ENCODE measurements at regions not wholly inside any gene's neighbourhood (a gene's known extent, or its start where the extent isn't known, plus 50 kb on each side); places are given as distances from the start of the nearest gene placed in this dataset.

GRCh38 chr6:19638931-19639330 is 198.2 kb upstream of the ID4 start:
- Histone ChIP-seq H3K4me2 (ENCODE audit: low read length) (no peak overlapping the region), H4K20me1 (ENCODE audit: insufficient read depth) (no peaks in the 10 kb centered on the region), H3K9ac (ENCODE audit: low read length) (no peak overlapping the region), H3K27ac (ENCODE audit: low read length) (no peak overlapping the region), H3K27me3 (ENCODE audit: insufficient read depth, low read depth, low read length) (no peaks in the 10 kb centered on the region), H3F3A (ENCODE audit: insufficient read depth, low read length, poor library complexity, severe bottlenecking) (peaks cover 1% of the 10 kb centered on the region), H3K79me2 (replicated peaks; ENCODE audit: insufficient read depth, low read length) (no peaks in the 10 kb centered on the region), H3K9me3 (ENCODE audit: low read length) (no peaks in the 10 kb centered on the region), H3K9me2 (ENCODE audit: insufficient read depth, low read length) (no peaks in the 10 kb centered on the region), H2AFZ (ENCODE audit: low read depth, low read length) (no peak overlapping the region), H3K36me3 (ENCODE audit: insufficient read depth, low read length) (no peaks in the 10 kb centered on the region), H3K4me3 (ENCODE audit: low read length) (no peak overlapping the region)
- TF ChIP-seq RAD21 (conservative IDR thresholded peaks at IDR 0.05) (no peak), TAF1 (IDR thresholded peaks at IDR 0.05; ENCODE audit: low read depth) (no peak)

GRCh38 chr6:19643287-19643686 is 193.9 kb upstream of the ID4 start:
- Histone ChIP-seq H2AFZ (ENCODE audit: low read depth, low read length) (no peak overlapping the region), H3K79me2 (replicated peaks; ENCODE audit: insufficient read depth, low read length) (no peaks in the 10 kb centered on the region), H3K9ac (ENCODE audit: low read length) (no peak overlapping the region), H3K4me3 (ENCODE audit: low read length) (no peak overlapping the region), H3F3A (ENCODE audit: insufficient read depth, low read length, poor library complexity, severe bottlenecking) (peaks cover 7% of the 10 kb centered on the region), H3K27ac (ENCODE audit: low read length) (no peak overlapping the region), H4K20me1 (ENCODE audit: insufficient read depth) (no peaks in the 10 kb centered on the region), H3K27me3 (ENCODE audit: insufficient read depth, low read depth, low read length) (no peaks in the 10 kb centered on the region), H3K9me3 (ENCODE audit: low read length) (no peaks in the 10 kb centered on the region), H3K36me3 (ENCODE audit: insufficient read depth, low read length) (no peaks in the 10 kb centered on the region), H3K9me2 (ENCODE audit: insufficient read depth, low read length) (no peaks in the 10 kb centered on the region), H3K4me2 (ENCODE audit: low read length) (no peak overlapping the region)
- TF ChIP-seq EP300 (conservative IDR thresholded peaks at IDR 0.05; ENCODE audit: poor library complexity, severe bottlenecking): no peak
- TF ChIP-seq EZH2 (IDR thresholded peaks at IDR 0.05; ENCODE audit: borderline replicate concordance, insufficient read depth, low read length, poor library complexity, severe bottlenecking): no peak
- TF ChIP-seq, protein P1, sequence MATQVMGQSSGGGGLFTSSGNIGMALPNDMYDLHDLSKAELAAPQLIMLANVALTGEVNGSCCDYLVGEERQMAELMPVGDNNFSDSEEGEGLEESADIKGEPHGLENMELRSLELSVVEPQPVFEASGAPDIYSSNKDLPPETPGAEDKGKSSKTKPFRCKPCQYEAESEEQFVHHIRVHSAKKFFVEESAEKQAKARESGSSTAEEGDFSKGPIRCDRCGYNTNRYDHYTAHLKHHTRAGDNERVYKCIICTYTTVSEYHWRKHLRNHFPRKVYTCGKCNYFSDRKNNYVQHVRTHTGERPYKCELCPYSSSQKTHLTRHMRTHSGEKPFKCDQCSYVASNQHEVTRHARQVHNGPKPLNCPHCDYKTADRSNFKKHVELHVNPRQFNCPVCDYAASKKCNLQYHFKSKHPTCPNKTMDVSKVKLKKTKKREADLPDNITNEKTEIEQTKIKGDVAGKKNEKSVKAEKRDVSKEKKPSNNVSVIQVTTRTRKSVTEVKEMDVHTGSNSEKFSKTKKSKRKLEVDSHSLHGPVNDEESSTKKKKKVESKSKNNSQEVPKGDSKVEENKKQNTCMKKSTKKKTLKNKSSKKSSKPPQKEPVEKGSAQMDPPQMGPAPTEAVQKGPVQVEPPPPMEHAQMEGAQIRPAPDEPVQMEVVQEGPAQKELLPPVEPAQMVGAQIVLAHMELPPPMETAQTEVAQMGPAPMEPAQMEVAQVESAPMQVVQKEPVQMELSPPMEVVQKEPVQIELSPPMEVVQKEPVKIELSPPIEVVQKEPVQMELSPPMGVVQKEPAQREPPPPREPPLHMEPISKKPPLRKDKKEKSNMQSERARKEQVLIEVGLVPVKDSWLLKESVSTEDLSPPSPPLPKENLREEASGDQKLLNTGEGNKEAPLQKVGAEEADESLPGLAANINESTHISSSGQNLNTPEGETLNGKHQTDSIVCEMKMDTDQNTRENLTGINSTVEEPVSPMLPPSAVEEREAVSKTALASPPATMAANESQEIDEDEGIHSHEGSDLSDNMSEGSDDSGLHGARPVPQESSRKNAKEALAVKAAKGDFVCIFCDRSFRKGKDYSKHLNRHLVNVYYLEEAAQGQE (IDR thresholded peaks at IDR 0.05; ENCODE audit: borderline replicate concordance): no peak
- no peak for TF ChIP-seq TAF1 (IDR thresholded peaks at IDR 0.05; ENCODE audit: low read depth)
- no peak for TF ChIP-seq CTCF (IDR thresholded peaks at IDR 0.05; ENCODE audit: poor library complexity, severe bottlenecking)
- no peak for TF ChIP-seq MXI1 (conservative IDR thresholded peaks at IDR 0.05; ENCODE audit: poor library complexity, severe bottlenecking)
- TF ChIP-seq POLR2AphosphoS5 (IDR thresholded peaks at IDR 0.05): no peak
- TF ChIP-seq RAD21 (conservative IDR thresholded peaks at IDR 0.05): no peak
- TF ChIP-seq SMC3 (conservative IDR thresholded peaks at IDR 0.05; ENCODE audit: poor library complexity): no peak

- Histone ChIP-seq H4K20me1 (ENCODE audit: insufficient read depth) (no peaks in the 10 kb centered on the region), H3K4me3 (ENCODE audit: low read length) (no peak overlapping the region), H3K79me2 (replicated peaks; ENCODE audit: insufficient read depth, low read length) (no peaks in the 10 kb centered on the region), H3K36me3 (ENCODE audit: insufficient read depth, low read length) (no peaks in the 10 kb centered on the region), H2AFZ (ENCODE audit: low read depth, low read length) (no peak overlapping the region), H3F3A (ENCODE audit: insufficient read depth, low read length, poor library complexity, severe bottlenecking) (peaks cover 7% of the 10 kb centered on the region), H3K9me3 (ENCODE audit: low read length) (no peaks in the 10 kb centered on the region), H3K9ac (ENCODE audit: low read length) (no peak overlapping the region), H3K27me3 (ENCODE audit: insufficient read depth, low read depth, low read length) (no peaks in the 10 kb centered on the region), H3K27ac (ENCODE audit: low read length) (no peak overlapping the region), H3K4me2 (ENCODE audit: low read length) (no peak overlapping the region), H3K9me2 (ENCODE audit: insufficient read depth, low read length) (no peaks in the 10 kb centered on the region)
- TF ChIP-seq TAF1 (IDR thresholded peaks at IDR 0.05; ENCODE audit: low read depth): no peak
- no peak for TF ChIP-seq RAD21 (conservative IDR thresholded peaks at IDR 0.05)
- TF ChIP-seq SMC3 (conservative IDR thresholded peaks at IDR 0.05; ENCODE audit: poor library complexity): no peak
- no peak for TF ChIP-seq EP300 (conservative IDR thresholded peaks at IDR 0.05; ENCODE audit: poor library complexity, severe bottlenecking)
- TF ChIP-seq EZH2 (IDR thresholded peaks at IDR 0.05; ENCODE audit: borderline replicate concordance, insufficient read depth, low read length, poor library complexity, severe bottlenecking): no peak
Observed at GRCh38 chr6:19643713-19644112, 193.5 kb upstream of the ID4 start.
